ENCODE measurements at regions not wholly inside any gene's neighbourhood (a gene's known extent, or its start where the extent isn't known, plus 50 kb on each side); places are given as distances from the start of the nearest gene placed in this dataset.
A peak's percentile ranks its signal among the peaks of the same experiment; 100 is the strongest.

- TF ChIP-seq TFAP4 (IDR thresholded peaks at IDR 0.05; ENCODE audit: borderline replicate concordance, low read depth) = no peak
- peak; percentile 80 for TF ChIP-seq RBM22 (optimal IDR thresholded peaks at IDR 0.05; ENCODE audit: low read length)
- no peak for TF ChIP-seq ZNF780A (CRISPR knock-in tag; IDR thresholded peaks at IDR 0.05)
Observed at GRCh38 chr17:77459018-77459755, 318.4 kb downstream of the SEC14L1 start (continued).

- ATAC-seq = no peak
- H3K9me3 ChIP-seq (ENCODE audit: low read length) = no peaks in the 10 kb centered on the region
- FAIRE-seq = no peak
- peak overlapping the region; percentile 41; the same call in 1 of the 2 replicates for H3K9ac ChIP-seq (ENCODE audit: insufficient read depth, low read depth, low read length)
- H3K27ac ChIP-seq (ENCODE audit: extremely low read length, insufficient read depth, low read length) = peak overlapping the region; percentile 79
- 97% methylated on average over 4 of the region's 9 CpGs for WGBS (ENCODE audit: low lambda C conversion rate)
- peaks cover 82% of the 10 kb centered on the region for H4K20me1 ChIP-seq (ENCODE audit: insufficient read depth, low read length)
- peaks cover 97% of the 10 kb centered on the region for H3K4me1 ChIP-seq (ENCODE audit: insufficient read depth, low read length)
- in situ Hi-C loops (cut with HindIII; ENCODE audit: extremely low pct_ligation_motif_present, low pct_unique_long_range_greater_than_20kb) = no loop called here
- H3K27me3 ChIP-seq (ENCODE audit: control insufficient read depth in 1 of 2, insufficient read depth in 2 of 2, low read length in 2 of 2) = no peaks in the 10 kb centered on the region
- intact Hi-C loops (cut with micrococcal nuclease; ENCODE audit: unreplicated experiment) = no loop called here
- peak overlapping the region; percentile 65 for H3K4me2 ChIP-seq (ENCODE audit: low read depth, low read length)
- DNase-seq (ENCODE audit: low spot score) = no peak
- BruUV-seq (replicated peaks) = no TSS peak
- ChIA-PET CTCF (ENCODE audit: low intra/inter-chr PET ratio, low total read pairs) (no interaction called here), POLR2A (interaction anchor here (0.7 to 4.0 kb wide), 9 partner anchors 10 to 498 kb away, joined by 3 to 91 read pairs (median 4); partner anchors contain the start of gene TNRC6C)
- H2AFZ ChIP-seq (ENCODE audit: low read length) = no peak overlapping the region
- H3K4me3 ChIP-seq (replicated peaks in 1 of 3; ENCODE audit: insufficient read depth in 1 of 3, low read depth in 2 of 3, low read length in 3 of 3) = 0 out of 6 replicates have a peak overlapping the region, but pooled peaks of 1 of the 3 experiments have one; percentile 27
- peaks cover 94% of the 10 kb centered on the region for H3K79me2 ChIP-seq (ENCODE audit: insufficient read depth, low read length)
- peaks cover 8 to 38% of the 10 kb centered on the region in 2 experiments for H3K36me3 ChIP-seq (replicated peaks in 1 of 2; ENCODE audit: control insufficient read depth in 1 of 2, insufficient read depth in 2 of 2, low read length in 2 of 2)
- TF ChIP-seq MAFF (IDR thresholded peaks at IDR 0.05; ENCODE audit: low read depth, low read length) (no peak), ZNF326 (CRISPR knock-in tag; IDR thresholded peaks at IDR 0.05; ENCODE audit: borderline replicate concordance) (no peak), CEBPB (IDR thresholded peaks at IDR 0.05; ENCODE audit: borderline replicate concordance, low read depth, low read length) (no peak), E2F2 (CRISPR knock-in tag; IDR thresholded peaks at IDR 0.05; ENCODE audit: borderline replicate concordance) (no peak), GTF2F1 (IDR thresholded peaks at IDR 0.05; ENCODE audit: low read length) (no peak), ZNF275 (CRISPR knock-in tag; IDR thresholded peaks at IDR 0.05; ENCODE audit: borderline replicate concordance) (no peak), GLI4 (CRISPR knock-in tag; IDR thresholded peaks at IDR 0.05; ENCODE audit: borderline replicate concordance) (no peak), NCOR1 (IDR thresholded peaks at IDR 0.05; ENCODE audit: borderline replicate concordance, low read length) (no peak), TCF7 (IDR thresholded peaks at IDR 0.05; ENCODE audit: low read depth) (no peak), REL (CRISPR knock-in tag; conservative IDR thresholded peaks at IDR 0.05) (no peak), ZNF580 (CRISPR knock-in tag; IDR thresholded peaks at IDR 0.05; ENCODE audit: borderline replicate concordance, low read depth) (no peak), SMAD3 (CRISPR knock-in tag; IDR thresholded peaks at IDR 0.05) (no peak), RFXANK (CRISPR knock-in tag; IDR thresholded peaks at IDR 0.05) (no peak), SMYD3 (CRISPR knock-in tag; IDR thresholded peaks at IDR 0.05) (no peak), ZNF737 (CRISPR knock-in tag; IDR thresholded peaks at IDR 0.05; ENCODE audit: borderline replicate concordance) (no peak), ZNF138 (CRISPR knock-in tag; IDR thresholded peaks at IDR 0.05; ENCODE audit: low read depth) (no peak), RBM39 (IDR thresholded peaks at IDR 0.05; ENCODE audit: low read depth, low read length, poor library complexity, severe bottlenecking) (peak; percentile 55)
Observed at GRCh38 chr17:77460514-77461046, 319.8 kb downstream of the SEC14L1 start.

Data from HepG2 (cell line).